ENCODE measurements at regions not wholly inside any gene's neighbourhood (a gene's known extent, or its start where the extent isn't known, plus 50 kb on each side); places are given as distances from the start of the nearest gene placed in this dataset.

- TF ChIP-seq PATZ1 (CRISPR knock-in tag; IDR thresholded peaks at IDR 0.05; ENCODE audit: borderline replicate concordance), result no peak
- TF ChIP-seq ARNTL (CRISPR knock-in tag; IDR thresholded peaks at IDR 0.05; ENCODE audit: borderline replicate concordance, low read depth), result no peak
- TF ChIP-seq, protein P1, sequence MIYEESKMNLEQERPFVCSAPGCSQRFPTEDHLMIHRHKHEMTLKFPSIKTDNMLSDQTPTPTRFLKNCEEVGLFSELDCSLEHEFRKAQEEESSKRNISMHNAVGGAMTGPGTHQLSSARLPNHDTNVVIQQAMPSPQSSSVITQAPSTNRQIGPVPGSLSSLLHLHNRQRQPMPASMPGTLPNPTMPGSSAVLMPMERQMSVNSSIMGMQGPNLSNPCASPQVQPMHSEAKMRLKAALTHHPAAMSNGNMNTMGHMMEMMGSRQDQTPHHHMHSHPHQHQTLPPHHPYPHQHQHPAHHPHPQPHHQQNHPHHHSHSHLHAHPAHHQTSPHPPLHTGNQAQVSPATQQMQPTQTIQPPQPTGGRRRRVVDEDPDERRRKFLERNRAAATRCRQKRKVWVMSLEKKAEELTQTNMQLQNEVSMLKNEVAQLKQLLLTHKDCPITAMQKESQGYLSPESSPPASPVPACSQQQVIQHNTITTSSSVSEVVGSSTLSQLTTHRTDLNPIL (CRISPR knock-in tag; IDR thresholded peaks at IDR 0.05; ENCODE audit: low read depth), result no peak
- TF ChIP-seq, protein P2, sequence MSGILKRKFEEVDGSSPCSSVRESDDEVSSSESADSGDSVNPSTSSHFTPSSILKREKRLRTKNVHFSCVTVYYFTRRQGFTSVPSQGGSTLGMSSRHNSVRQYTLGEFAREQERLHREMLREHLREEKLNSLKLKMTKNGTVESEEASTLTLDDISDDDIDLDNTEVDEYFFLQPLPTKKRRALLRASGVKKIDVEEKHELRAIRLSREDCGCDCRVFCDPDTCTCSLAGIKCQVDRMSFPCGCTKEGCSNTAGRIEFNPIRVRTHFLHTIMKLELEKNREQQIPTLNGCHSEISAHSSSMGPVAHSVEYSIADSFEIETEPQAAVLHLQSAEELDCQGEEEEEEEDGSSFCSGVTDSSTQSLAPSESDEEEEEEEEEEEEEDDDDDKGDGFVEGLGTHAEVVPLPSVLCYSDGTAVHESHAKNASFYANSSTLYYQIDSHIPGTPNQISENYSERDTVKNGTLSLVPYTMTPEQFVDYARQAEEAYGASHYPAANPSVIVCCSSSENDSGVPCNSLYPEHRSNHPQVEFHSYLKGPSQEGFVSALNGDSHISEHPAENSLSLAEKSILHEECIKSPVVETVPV (CRISPR knock-in tag; IDR thresholded peaks at IDR 0.05), result no peak
Measured at GRCh38 chr1:217186664-217187063, 444.2 kb downstream of the GPATCH2 start.

Data from SK-N-SH treated with all-trans-retinoic acid at 6 μM for 48 hours (cell line).